ENCODE measurements at regions not wholly inside any gene's neighbourhood (a gene's known extent, or its start where the extent isn't known, plus 50 kb on each side); places are given as distances from the start of the nearest gene placed in this dataset.

- TF ChIP-seq CTCF (IDR thresholded peaks at IDR 0.05) (no peak), POLR2A (IDR thresholded peaks at IDR 0.05) (no peak)
These were observed 127.6 kb upstream of the DUSP22 start for GRCh38 chr6:164720-165119.
